Astrocyte (in vitro differentiated cells and primary cell): ENCODE measurements at regions not wholly inside any gene's neighbourhood (a gene's known extent, or its start where the extent isn't known, plus 50 kb on each side); places are given as distances from the start of the nearest gene placed in this dataset.

Experiments used
- EZH2 ChIP-seq: IDR thresholded peaks from 2 replicates; pipeline ENCODE4 v1.6.1; 2012; ENCODE audit warnings: mild to moderate bottlenecking, low read length, inconsistent platforms; ENCODE audit not compliant: insufficient read depth
- TF ChIP-seq, protein P1 (sequence below): IDR thresholded peaks from 2 replicates; pipeline ENCODE4 v1.5.1; 2011; ENCODE audit warnings: low read depth, mild to moderate bottlenecking, inconsistent platforms, low read length, moderate library complexity; ENCODE audit not compliant: insufficient read depth

GRCh38 chr5:7169240-7169878 lies 226.6 kb upstream of the ADCY2 start:
- TF ChIP-seq, protein P1, sequence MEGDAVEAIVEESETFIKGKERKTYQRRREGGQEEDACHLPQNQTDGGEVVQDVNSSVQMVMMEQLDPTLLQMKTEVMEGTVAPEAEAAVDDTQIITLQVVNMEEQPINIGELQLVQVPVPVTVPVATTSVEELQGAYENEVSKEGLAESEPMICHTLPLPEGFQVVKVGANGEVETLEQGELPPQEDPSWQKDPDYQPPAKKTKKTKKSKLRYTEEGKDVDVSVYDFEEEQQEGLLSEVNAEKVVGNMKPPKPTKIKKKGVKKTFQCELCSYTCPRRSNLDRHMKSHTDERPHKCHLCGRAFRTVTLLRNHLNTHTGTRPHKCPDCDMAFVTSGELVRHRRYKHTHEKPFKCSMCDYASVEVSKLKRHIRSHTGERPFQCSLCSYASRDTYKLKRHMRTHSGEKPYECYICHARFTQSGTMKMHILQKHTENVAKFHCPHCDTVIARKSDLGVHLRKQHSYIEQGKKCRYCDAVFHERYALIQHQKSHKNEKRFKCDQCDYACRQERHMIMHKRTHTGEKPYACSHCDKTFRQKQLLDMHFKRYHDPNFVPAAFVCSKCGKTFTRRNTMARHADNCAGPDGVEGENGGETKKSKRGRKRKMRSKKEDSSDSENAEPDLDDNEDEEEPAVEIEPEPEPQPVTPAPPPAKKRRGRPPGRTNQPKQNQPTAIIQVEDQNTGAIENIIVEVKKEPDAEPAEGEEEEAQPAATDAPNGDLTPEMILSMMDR: no peak
- no peak for TF ChIP-seq EZH2
